Thoracic aorta (tissue), 2 donors: ENCODE measurements at regions not wholly inside any gene's neighbourhood (a gene's known extent, or its start where the extent isn't known, plus 50 kb on each side); places are given as distances from the start of the nearest gene placed in this dataset.

Source experiments
- ATAC-seq: fragments of 150-250 bp; one replicate; pipeline ENCODE4 v1.8.0; 2017; ENCODE audit warnings: low read depth; ENCODE audit not compliant: insufficient number of reproducible peaks, low FRiP score
- DNase-seq: peaks from one replicate; pipeline ENCODE4 v3.0.0-alpha.2; 2020; ENCODE audit warnings: low spot score
- H3K27ac ChIP-seq, 2 donors: fragments of 200-600 bp; sonication (generic); 1 replicate in 1 of 2; 2 replicates in 1 of 2; pipeline ENCODE4 v1.5.1; 2016; ENCODE audit warnings: mild to moderate bottlenecking in 2 of 2, moderate library complexity in 2 of 2
- H3K27me3 ChIP-seq: fragments of 200-600 bp; sonication (generic); replicated peaks from 2 replicates; pipeline ENCODE4 v1.6.0; 2016; ENCODE audit warnings: mild to moderate bottlenecking; ENCODE audit not compliant: insufficient read depth
- H3K36me3 ChIP-seq: fragments of 200-600 bp; sonication (generic); one replicate; pipeline ENCODE4 v1.5.1; 2016
- H3K4me1 ChIP-seq, 2 donors: fragments of 200-600 bp; sonication (generic); 1 replicate in 1 of 2; 2 replicates in 1 of 2; pipeline versions ENCODE4 v1.5.1 to v1.6.0; 2016; ENCODE audit warnings: low read depth in 2 of 2, mild to moderate bottlenecking in 1 of 2; ENCODE audit not compliant: control insufficient read depth in 1 of 2
- H3K4me3 ChIP-seq: fragments of 200-600 bp; sonication (generic); 2 replicates; pipeline ENCODE4 v1.5.1; 2016; ENCODE audit warnings: mild to moderate bottlenecking
- H3K9me3 ChIP-seq: fragments of 200-600 bp; sonication (generic); 2 replicates; pipeline ENCODE4 v1.5.1; 2016
- TF ChIP-seq, protein P1 (sequence below): fragments of 200-600 bp; sonication (generic); IDR thresholded peaks from one replicate; pipeline ENCODE4 v1.5.1; 2019; ENCODE audit warnings: antibody characterized with exemption

DNA sequence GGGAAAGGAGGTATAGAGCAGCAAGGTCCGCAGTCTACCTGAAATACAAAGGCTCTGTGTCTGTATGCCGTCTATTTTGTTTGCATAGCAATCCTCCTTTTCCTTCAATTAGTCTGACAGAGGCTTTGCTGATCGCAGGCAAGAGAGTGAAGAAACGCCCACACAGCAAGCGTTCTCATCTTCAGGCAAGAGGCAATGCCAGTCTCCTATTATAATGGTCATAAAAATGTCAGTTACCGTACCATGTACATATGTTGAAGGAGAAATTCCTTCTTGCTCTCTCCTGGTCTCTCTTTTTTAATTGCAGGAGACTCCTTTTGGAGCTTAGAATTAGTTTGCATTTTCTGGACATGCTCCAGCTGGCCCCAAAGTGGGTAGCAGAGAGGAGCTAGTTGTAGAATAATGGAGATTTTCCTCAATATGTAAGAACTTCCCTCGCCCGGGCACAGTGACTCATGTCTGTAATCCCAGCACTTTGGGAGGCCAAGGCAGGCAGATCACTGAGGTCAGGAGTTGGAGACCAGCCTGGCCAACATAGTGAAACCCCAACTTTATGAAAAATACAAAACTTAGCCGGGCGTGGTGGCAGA is 139.5 kb downstream of the PFKFB3 start:
- H3K27ac ChIP-seq, result no peak overlapping the region
- peaks cover 4 to 7% of the 10 kb centered on the region in 2 donors for H3K4me1 ChIP-seq
- DNase-seq, result no peak
- no peaks in the 10 kb centered on the region for H3K27me3 ChIP-seq
- H3K4me3 ChIP-seq, result no peak overlapping the region
- no peaks in the 10 kb centered on the region for H3K36me3 ChIP-seq
- no peaks in the 10 kb centered on the region for H3K9me3 ChIP-seq
- no peak for ATAC-seq
- TF ChIP-seq, protein P1, sequence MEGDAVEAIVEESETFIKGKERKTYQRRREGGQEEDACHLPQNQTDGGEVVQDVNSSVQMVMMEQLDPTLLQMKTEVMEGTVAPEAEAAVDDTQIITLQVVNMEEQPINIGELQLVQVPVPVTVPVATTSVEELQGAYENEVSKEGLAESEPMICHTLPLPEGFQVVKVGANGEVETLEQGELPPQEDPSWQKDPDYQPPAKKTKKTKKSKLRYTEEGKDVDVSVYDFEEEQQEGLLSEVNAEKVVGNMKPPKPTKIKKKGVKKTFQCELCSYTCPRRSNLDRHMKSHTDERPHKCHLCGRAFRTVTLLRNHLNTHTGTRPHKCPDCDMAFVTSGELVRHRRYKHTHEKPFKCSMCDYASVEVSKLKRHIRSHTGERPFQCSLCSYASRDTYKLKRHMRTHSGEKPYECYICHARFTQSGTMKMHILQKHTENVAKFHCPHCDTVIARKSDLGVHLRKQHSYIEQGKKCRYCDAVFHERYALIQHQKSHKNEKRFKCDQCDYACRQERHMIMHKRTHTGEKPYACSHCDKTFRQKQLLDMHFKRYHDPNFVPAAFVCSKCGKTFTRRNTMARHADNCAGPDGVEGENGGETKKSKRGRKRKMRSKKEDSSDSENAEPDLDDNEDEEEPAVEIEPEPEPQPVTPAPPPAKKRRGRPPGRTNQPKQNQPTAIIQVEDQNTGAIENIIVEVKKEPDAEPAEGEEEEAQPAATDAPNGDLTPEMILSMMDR, result no peak

DNA sequence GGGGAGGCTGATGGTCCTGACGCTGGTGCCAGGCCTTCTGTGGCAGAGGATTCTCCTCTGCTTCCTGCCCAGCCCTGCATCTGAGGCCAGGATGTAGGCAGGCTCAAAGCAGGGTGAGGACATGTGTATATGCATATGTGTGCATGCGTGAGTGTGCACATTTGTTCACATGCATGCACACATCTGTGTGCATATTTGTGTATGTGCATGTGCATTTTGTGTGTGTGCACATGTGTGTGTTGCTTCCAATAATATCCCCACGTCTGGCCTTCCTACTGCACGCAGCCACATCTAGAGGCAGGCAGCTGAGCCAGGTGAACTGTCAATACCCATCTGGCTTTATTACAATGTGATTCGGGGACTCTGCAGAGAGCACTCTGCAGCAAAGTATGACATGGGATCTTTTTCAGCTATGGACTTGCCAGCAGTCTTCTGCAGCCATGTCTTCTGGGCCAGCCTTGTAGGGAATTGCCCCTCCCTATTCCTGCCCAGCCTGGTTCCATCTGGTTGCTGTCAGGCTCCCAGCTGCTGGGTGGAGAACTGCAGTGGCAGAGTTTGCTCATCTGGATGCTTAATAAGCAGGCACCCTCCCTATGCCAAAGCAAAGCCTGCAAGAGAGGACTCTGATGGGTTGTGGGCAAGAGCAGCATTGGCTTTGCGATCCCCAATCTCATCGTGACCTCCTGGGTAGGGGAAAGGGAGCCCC is 140.7 kb downstream of the PFKFB3 start:
- ATAC-seq, result no peak
- TF ChIP-seq, protein P1, result no peak
- no peaks in the 10 kb centered on the region for H3K27me3 ChIP-seq
- no peaks in the 10 kb centered on the region for H3K36me3 ChIP-seq
- DNase-seq, result no peak
- H3K9me3 ChIP-seq, result no peaks in the 10 kb centered on the region
- H3K27ac ChIP-seq, result no peak overlapping the region
- peaks cover 15 to 20% of the 10 kb centered on the region in 2 donors for H3K4me1 ChIP-seq
- no peak overlapping the region for H3K4me3 ChIP-seq

DNA sequence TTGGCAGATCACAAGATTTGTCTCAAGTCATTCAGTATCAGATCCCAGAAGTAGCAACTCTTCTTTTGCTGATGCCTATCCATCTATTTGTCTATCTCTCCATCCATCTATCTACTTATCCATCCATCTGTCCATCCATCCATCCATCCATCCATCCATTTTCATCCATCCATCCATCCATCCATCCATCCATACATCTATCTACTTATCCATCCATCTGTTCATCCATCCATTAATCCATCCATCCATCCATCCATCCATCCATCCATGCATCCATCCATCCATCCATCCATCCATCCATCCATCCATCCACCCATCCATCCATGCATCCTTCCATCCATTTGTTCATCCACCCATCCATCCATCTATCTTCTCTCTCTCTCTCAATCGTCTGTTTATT is 142.7 kb downstream of the PFKFB3 start:
- no peak overlapping the region for H3K27ac ChIP-seq
- TF ChIP-seq, protein P1, result no peak
- H3K4me1 ChIP-seq, result peaks cover 16 to 23% of the 10 kb centered on the region in 2 donors
- no peaks in the 10 kb centered on the region for H3K36me3 ChIP-seq
- no peak for DNase-seq
- no peaks in the 10 kb centered on the region for H3K27me3 ChIP-seq
- no peak for ATAC-seq
- H3K4me3 ChIP-seq, result no peak overlapping the region
- no peaks in the 10 kb centered on the region for H3K9me3 ChIP-seq

DNA sequence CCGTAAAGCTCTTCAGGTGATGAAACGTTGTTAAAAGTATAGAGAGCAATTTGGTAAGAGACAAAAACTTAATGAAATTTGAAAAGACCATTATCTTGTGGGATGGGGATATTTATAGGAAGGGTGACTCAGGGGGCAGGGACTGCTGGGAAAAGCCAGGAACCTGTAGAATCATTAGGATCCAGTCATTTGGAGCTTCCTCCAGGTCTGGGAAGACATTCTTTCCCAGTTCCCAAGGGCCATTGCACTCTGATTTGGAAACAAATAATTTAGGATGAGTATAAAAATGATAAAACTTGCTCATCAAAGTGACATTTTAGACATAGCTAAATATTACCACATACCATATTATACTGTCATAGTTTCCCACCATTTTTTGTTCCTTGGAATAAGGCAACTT is 143.9 kb downstream of the PFKFB3 start:
- Histone ChIP-seq H3K4me1 (peaks cover 16 to 23% of the 10 kb centered on the region in 2 donors), H3K27me3 (no peaks in the 10 kb centered on the region), H3K36me3 (no peaks in the 10 kb centered on the region), H3K9me3 (no peaks in the 10 kb centered on the region), H3K27ac (no peak overlapping the region), H3K4me3 (no peak overlapping the region)
- DNase-seq, result no peak
- no peak for ATAC-seq
- TF ChIP-seq, protein P1, result no peak

DNA sequence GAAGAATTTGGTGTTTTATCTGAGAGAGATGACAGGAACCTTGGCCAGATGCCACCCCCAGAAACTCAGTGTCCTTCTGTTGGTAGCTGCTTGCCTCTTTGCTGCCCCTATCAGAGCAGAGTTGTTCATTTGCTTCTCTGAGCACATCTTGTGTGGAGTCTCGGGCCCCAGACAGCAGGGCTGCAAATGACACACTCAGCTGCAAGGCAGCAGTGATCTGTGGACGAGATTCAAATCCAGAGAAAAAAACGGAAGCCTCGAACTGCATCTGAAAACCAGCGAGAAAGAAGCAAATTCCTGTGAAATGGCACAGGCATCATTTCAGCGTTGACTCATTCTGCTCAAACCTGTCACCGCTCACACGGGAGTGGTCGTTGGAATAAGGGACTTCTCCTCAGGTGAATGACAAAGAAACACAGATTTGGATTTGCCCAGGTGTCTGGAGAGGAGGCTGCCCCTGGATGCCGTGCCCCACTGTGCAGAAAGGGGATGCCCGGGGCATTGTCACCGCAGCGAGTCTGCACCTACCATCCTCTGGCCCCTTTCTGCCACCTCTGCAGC is 144.7 kb downstream of the PFKFB3 start:
- TF ChIP-seq, protein P1, result no peak
- DNase-seq (no peak), ATAC-seq (no peak)
- Histone ChIP-seq H3K27me3 (no peaks in the 10 kb centered on the region), H3K27ac (peak overlapping the region in 1 of 2 donors; percentile 56), H3K4me1 (peaks cover 16 to 23% of the 10 kb centered on the region in 2 donors), H3K36me3 (no peaks in the 10 kb centered on the region), H3K9me3 (no peaks in the 10 kb centered on the region), H3K4me3 (peak overlapping the region; percentile 33)
